ENCODE measurements at regions not wholly inside any gene's neighbourhood (a gene's known extent, or its start where the extent isn't known, plus 50 kb on each side); places are given as distances from the start of the nearest gene placed in this dataset.

DNA sequence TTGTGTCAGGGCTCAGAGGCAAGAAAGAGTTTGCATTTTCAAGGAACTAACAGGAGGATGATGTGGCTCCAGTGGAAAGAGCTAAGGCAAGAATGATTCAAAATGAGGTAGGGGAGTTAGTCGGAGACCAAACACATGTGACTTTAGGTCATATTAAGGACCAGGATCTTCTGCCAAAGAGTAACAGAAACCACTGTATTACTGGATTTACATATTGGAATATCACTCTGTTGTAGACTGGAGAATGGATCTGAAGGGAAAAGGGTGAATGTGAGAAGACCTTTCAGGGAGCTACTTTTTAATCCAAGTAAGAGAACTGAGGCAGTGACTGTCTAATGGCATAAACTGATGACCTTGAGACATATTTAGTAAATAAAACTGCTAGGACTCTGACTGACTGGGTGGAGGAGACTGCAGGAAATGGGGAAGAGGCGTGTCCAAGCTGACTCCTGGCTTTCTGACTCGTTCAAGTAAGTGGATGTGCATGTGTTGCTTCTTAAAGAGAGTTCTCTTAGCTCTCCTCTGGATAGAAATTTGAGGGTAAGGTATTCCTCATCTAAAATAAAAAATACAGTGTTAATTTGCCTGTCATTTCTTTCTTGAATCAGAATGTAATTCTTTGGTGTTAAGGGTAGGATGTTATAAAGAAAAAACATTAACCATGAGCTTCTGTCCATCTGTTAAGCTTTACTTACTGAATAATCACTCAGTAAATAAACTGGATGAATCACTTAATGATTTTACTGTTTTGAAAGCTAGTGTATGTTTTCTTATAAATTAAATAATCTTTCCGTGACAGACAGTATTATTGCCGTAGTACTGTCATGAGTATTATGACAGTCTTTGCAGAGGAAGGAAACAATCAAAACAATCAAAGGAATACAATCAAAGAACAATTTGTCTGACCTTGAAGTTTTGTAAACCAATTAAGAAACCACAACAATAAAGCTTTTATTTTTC is 58.3 kb upstream of the CFAP20DC start:
- TF ChIP-seq CTCF (IDR thresholded peaks at IDR 0.05; ENCODE audit: insufficient read depth, low read length) (no peak), POLR2AphosphoS5 (IDR thresholded peaks at IDR 0.05; ENCODE audit: low read depth) (no peak)

Measured in HL-60 (cell line).